Type B pancreatic cell (in vitro differentiated cells): ENCODE measurements at regions not wholly inside any gene's neighbourhood (a gene's known extent, or its start where the extent isn't known, plus 50 kb on each side); places are given as distances from the start of the nearest gene placed in this dataset.

Source experiments
- DNase-seq: peaks from one replicate; pipeline ENCODE4 v3.0.0; 2021; ENCODE audit warnings: mixed read lengths; ENCODE audit not compliant: unreplicated experiment; ENCODE audit errors: extremely low spot score
- H3K27ac Mint-ChIP-seq: 2 replicates; pipeline ENCODE4 v1.8.0; 2021; ENCODE audit warnings: mild to moderate bottlenecking, mixed read lengths
- H3K27me3 Mint-ChIP-seq: 2 replicates; pipeline ENCODE4 v1.8.0; 2021; ENCODE audit warnings: mixed read lengths
- H3K36me3 Mint-ChIP-seq: 2 replicates; pipeline ENCODE4 v1.8.0; 2021; ENCODE audit warnings: mixed read lengths
- H3K4me1 Mint-ChIP-seq: one replicate; pipeline ENCODE4 v1.8.0; 2021; ENCODE audit warnings: mixed read lengths; ENCODE audit not compliant: unreplicated experiment
- H3K4me3 Mint-ChIP-seq: 2 replicates; pipeline ENCODE4 v1.8.0; 2021; ENCODE audit warnings: mild to moderate bottlenecking, mixed read lengths
- H3K9me3 Mint-ChIP-seq: 2 replicates; pipeline ENCODE4 v1.8.0; 2021; ENCODE audit warnings: mixed read lengths
- TF ChIP-seq, protein P1 (sequence below): fragments of 200-600 bp; sonication (generic); conservative IDR thresholded peaks from 2 replicates; pipeline ENCODE4 v1.5.0; 2021; ENCODE audit warnings: antibody characterized with exemption, mild to moderate bottlenecking

- Mint-ChIP-seq H3K9me3 (no peaks in the 10 kb centered on the region), H3K27ac (no peak overlapping the region), H3K36me3 (no peaks in the 10 kb centered on the region), H3K4me3 (no peak overlapping the region), H3K27me3 (peaks cover 20% of the 10 kb centered on the region), H3K4me1 (peaks cover 10% of the 10 kb centered on the region)
- TF ChIP-seq, protein P1, sequence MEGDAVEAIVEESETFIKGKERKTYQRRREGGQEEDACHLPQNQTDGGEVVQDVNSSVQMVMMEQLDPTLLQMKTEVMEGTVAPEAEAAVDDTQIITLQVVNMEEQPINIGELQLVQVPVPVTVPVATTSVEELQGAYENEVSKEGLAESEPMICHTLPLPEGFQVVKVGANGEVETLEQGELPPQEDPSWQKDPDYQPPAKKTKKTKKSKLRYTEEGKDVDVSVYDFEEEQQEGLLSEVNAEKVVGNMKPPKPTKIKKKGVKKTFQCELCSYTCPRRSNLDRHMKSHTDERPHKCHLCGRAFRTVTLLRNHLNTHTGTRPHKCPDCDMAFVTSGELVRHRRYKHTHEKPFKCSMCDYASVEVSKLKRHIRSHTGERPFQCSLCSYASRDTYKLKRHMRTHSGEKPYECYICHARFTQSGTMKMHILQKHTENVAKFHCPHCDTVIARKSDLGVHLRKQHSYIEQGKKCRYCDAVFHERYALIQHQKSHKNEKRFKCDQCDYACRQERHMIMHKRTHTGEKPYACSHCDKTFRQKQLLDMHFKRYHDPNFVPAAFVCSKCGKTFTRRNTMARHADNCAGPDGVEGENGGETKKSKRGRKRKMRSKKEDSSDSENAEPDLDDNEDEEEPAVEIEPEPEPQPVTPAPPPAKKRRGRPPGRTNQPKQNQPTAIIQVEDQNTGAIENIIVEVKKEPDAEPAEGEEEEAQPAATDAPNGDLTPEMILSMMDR: no peak
- DNase-seq: no peak
These were observed 133.8 kb upstream of the HDAC9 start for GRCh38 chr7:18361756-18362155.

DNA sequence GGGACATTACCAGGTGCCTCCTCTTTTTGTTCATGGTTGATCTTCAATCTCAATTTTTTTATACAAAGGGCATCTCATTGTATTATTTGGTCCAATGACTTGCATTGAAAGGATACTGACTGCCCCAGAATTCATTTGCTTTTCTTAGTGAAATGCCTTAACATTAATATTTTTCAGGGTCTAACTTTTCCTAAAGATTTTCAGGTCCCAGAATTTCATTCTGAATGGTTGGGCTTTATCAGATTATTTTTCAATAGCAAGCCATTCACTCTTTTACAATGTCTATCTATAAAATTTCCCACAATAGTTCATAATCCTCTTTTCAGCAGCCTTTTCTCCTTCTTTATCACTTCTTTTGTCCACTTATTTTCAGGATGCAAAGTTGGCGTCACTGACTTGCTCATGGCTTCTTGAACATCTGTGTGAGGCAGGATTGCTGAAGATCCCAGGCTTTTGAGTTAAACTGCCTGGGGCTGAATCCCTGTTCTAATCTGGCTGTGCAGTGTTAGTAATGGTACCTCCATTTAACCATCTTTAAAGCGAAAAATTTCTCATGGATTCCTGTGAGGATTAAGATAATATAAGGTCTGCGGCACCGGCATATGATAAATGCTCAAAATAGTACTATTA is 131.7 kb upstream of the HDAC9 start:
- no peaks in the 10 kb centered on the region for H3K9me3 Mint-ChIP-seq
- H3K36me3 Mint-ChIP-seq: no peaks in the 10 kb centered on the region
- H3K27ac Mint-ChIP-seq: no peak overlapping the region
- TF ChIP-seq, protein P1: no peak
- peaks cover 17% of the 10 kb centered on the region for H3K27me3 Mint-ChIP-seq
- H3K4me1 Mint-ChIP-seq: peaks cover 10% of the 10 kb centered on the region
- DNase-seq: no peak
- H3K4me3 Mint-ChIP-seq: no peak overlapping the region

DNA sequence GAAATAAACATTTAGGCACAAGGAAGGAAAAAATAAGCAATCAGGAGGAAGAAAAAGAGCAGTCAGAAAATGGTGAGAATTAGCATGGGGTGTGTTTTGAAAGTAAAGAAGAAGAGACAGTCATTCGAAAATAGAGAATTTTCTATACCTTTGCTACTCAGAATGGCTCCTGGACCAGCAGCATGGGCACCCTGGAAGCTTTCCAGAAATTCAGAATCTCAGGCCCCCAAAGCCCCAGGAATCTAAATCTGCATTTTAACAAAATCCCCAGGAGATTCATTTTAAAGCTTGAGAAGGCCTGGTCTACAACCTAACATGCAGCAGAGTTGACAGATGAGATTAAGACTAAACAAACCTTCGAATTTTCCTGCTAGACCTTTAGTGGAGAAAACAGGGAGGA is 131.2 kb upstream of the HDAC9 start:
- Mint-ChIP-seq H3K27me3 (peaks cover 17% of the 10 kb centered on the region), H3K4me3 (no peak overlapping the region), H3K4me1 (peaks cover 10% of the 10 kb centered on the region), H3K36me3 (no peaks in the 10 kb centered on the region), H3K27ac (no peak overlapping the region), H3K9me3 (no peaks in the 10 kb centered on the region)
- TF ChIP-seq, protein P1: no peak
- no peak for DNase-seq

DNA sequence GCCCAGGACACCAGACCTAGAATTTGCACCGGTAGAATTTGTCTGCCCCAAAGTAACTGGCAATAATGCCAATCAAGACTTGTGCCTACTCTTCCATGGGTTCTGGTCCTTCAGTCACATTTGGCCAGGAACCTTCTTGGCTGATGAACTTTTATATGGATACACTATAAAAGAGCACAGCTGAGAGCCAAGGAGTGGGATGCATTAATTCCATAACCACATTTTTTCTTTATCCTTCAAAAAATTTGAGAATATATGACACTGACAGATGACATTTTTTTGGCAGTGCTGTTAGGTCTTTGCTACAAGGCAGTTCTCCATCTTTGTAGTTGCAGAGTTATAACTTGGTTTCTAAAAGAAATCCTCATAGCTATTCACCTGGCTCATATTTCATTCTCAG is 129.2 kb upstream of the HDAC9 start:
- no peak for DNase-seq
- Mint-ChIP-seq H3K36me3 (no peaks in the 10 kb centered on the region), H3K27ac (no peak overlapping the region), H3K9me3 (no peaks in the 10 kb centered on the region), H3K27me3 (peaks cover 25% of the 10 kb centered on the region), H3K4me1 (peaks cover 15% of the 10 kb centered on the region), H3K4me3 (no peak overlapping the region)
- TF ChIP-seq, protein P1: no peak

DNA sequence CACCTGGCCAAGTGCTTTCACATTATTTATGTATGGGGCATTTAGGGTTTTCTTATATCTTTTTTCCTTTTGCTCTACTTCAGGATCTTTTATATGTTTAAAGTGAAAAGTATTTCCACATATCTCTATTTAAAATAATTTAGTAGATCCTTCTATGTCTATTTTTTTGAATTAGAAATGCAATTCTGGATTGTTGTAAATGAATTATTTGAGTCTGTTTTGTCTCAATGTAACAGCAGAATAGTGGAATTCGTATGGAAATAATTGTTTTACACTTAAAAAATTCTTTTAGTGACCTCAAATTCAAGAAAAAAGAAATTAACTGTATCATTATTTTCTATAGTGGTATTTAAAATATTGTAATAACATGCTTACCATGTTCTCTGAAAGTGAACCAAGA is 126.5 kb upstream of the HDAC9 start:
- Mint-ChIP-seq H3K4me1 (peaks cover 5% of the 10 kb centered on the region), H3K9me3 (no peaks in the 10 kb centered on the region), H3K4me3 (no peak overlapping the region), H3K36me3 (no peaks in the 10 kb centered on the region), H3K27ac (no peak overlapping the region), H3K27me3 (peaks cover 29% of the 10 kb centered on the region)
- DNase-seq: no peak
- TF ChIP-seq, protein P1: no peak

DNA sequence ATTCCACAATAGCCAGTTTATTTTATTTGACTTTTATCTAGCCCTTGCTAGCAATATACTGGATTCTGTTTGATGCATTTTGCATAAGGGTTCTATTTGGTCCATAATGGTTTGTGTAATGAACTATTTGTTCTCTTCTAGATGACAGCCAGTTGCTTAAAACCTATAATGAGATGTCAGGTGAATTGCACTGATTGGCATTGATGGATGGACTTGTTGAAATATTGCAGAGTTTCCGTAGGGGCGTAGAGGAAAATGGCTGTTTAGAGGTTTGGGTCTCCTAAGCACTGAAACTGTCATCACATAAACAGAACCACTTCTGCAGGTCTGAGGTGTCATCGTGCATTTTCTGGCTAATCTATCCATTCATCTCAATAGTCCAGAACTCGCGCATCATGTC is 124.9 kb upstream of the HDAC9 start:
- Mint-ChIP-seq H3K9me3 (no peaks in the 10 kb centered on the region), H3K4me1 (peaks cover 5% of the 10 kb centered on the region), H3K36me3 (no peaks in the 10 kb centered on the region), H3K4me3 (no peak overlapping the region), H3K27ac (no peak overlapping the region), H3K27me3 (peaks cover 19% of the 10 kb centered on the region)
- DNase-seq: no peak
- TF ChIP-seq, protein P1: no peak
